Endothelial cell of umbilical vein (primary cell): ENCODE measurements at regions not wholly inside any gene's neighbourhood (a gene's known extent, or its start where the extent isn't known, plus 50 kb on each side); places are given as distances from the start of the nearest gene placed in this dataset.
A peak's percentile ranks its signal among the peaks of the same experiment; 100 is the strongest.

Source experiments
- BruUV-seq: library from RNA; stranded (reverse); fragments of 400-500 nt; replicated peaks from 2 replicates; lab custom pipeline; 2021; lab: Mats Ljungman, UMichigan
- CTCF ChIA-PET: fragments of 300-600, 350-600 bp; sonication (Branson Sonifier 250); formaldehyde crosslinking; loops from one replicate; lab custom pipeline; 2021; ENCODE audit warnings: antibody characterized with exemption, inconsistent platforms; lab: Charles Lee
- POLR2A ChIA-PET: fragments of 300-600, 350-600 bp; sonication (Branson Sonifier 250); formaldehyde crosslinking; loops from one replicate; lab custom pipeline; 2021; ENCODE audit warnings: antibody characterized with exemption, inconsistent platforms; lab: Charles Lee
- DNase-seq: peaks from one replicate; pipeline ENCODE4 v3.0.0-alpha.2; 2011; ENCODE audit warnings: low read depth, low spot score
- FAIRE-seq: peaks from 2 replicates; lab custom pipeline; 2011; peaks lifted over from hg19 to GRCh38; lab: Jason Lieb, UNC
- H2AFZ ChIP-seq: 2 replicates; pipeline ENCODE4 v1.6.0; 2012; ENCODE audit warnings: low read depth, low read length, control low read depth, inconsistent platforms
- H3K27ac ChIP-seq: 2 replicates; pipeline ENCODE4 v1.5.1; 2011; ENCODE audit warnings: low read depth, mild to moderate bottlenecking, control low read depth, low read length, moderate library complexity; ENCODE audit not compliant: insufficient read depth
- H3K27me3 ChIP-seq, 2 experiments: 2 replicates each; pipeline versions ENCODE4 v1.6.0 to v1.6.1; 2011; ENCODE audit warnings: low read length in 2 of 2, mixed read lengths in 1 of 2; ENCODE audit not compliant: control insufficient read depth in 2 of 2, insufficient read depth in 2 of 2
- H3K36me3 ChIP-seq, 2 experiments: 2 replicates in 1 of 2; 3 replicates in 1 of 2; pipeline ENCODE4 v1.5.1; 2011; ENCODE audit warnings: low read length in 2 of 2, mild to moderate bottlenecking in 1 of 2, moderate library complexity in 1 of 2; ENCODE audit not compliant: control insufficient read depth in 2 of 2, insufficient read depth in 2 of 2; ENCODE audit errors: extremely low read depth in 1 of 2
- H3K4me1 ChIP-seq: 3 replicates; pipeline ENCODE4 v1.5.1; 2011; ENCODE audit warnings: mild to moderate bottlenecking, low read length; ENCODE audit not compliant: control insufficient read depth, insufficient read depth; ENCODE audit errors: extremely low read depth
- H3K4me2 ChIP-seq: 2 replicates; pipeline ENCODE4 v1.6.1; 2011; ENCODE audit warnings: low read length, control low read depth, mixed read lengths; ENCODE audit not compliant: insufficient read depth
- H3K4me3 ChIP-seq, 3 experiments: fragments of 200-600 bp in 1 of 3; sonication (generic), shearing (Covaris generic) in 1 of 3; replicated peaks in 1 of 3; 2 replicates each; pipeline ENCODE4 v1.5.1; 2011 to 2016; ENCODE audit warnings: control low read depth in 3 of 3, low read length in 3 of 3, mild to moderate bottlenecking in 2 of 3, inconsistent platforms in 1 of 3, low read depth in 1 of 3, moderate library complexity in 1 of 3; ENCODE audit not compliant: insufficient read depth in 1 of 3
- H3K79me2 ChIP-seq: 2 replicates; pipeline ENCODE4 v1.6.0; 2012; ENCODE audit warnings: low read length, inconsistent platforms; ENCODE audit not compliant: control insufficient read depth, insufficient read depth
- H3K9ac ChIP-seq: replicated peaks from 2 replicates; pipeline ENCODE3; 2011; ENCODE audit warnings: low read length, control low read depth; ENCODE audit not compliant: insufficient read depth; ENCODE audit errors: extremely low read depth
- H3K9me1 ChIP-seq: replicated peaks from 3 replicates; pipeline ENCODE4 v1.6.0; 2011; ENCODE audit warnings: mild to moderate bottlenecking, low read length; ENCODE audit not compliant: control insufficient read depth, insufficient read depth; ENCODE audit errors: extremely low read depth
- H3K9me3 ChIP-seq: replicated peaks from 2 replicates; pipeline ENCODE4 v1.5.1; 2012; ENCODE audit warnings: low read length, inconsistent platforms; ENCODE audit not compliant: control insufficient read depth, insufficient read depth
- H4K20me1 ChIP-seq: replicated peaks from 2 replicates; pipeline ENCODE3; 2011; ENCODE audit warnings: mild to moderate bottlenecking, low read length; ENCODE audit not compliant: control insufficient read depth, insufficient read depth; ENCODE audit errors: extremely low read depth
- CTCF ChIP-seq, 2 donors: IDR thresholded peaks; 1 replicate in 1 of 2; 2 replicates in 1 of 2; pipeline ENCODE4 v1.5.1; 2011; ENCODE audit warnings: low read length in 2 of 2, mild to moderate bottlenecking in 2 of 2, moderate library complexity in 2 of 2, control low read depth in 1 of 2, inconsistent platforms in 1 of 2, low read depth in 1 of 2; ENCODE audit not compliant: insufficient read depth in 1 of 2; ENCODE audit errors: extremely low read depth in 1 of 2
- EZH2 ChIP-seq: IDR thresholded peaks from 2 replicates; pipeline ENCODE4 v1.6.1; 2012; ENCODE audit warnings: borderline replicate concordance, low read depth, mild to moderate bottlenecking, moderate library complexity, low read length, inconsistent platforms; ENCODE audit not compliant: severe bottlenecking
- FOS ChIP-seq: IDR thresholded peaks from 2 replicates; pipeline ENCODE4 v1.6.1; 2011; ENCODE audit warnings: mild to moderate bottlenecking, low read length, moderate library complexity, borderline replicate concordance; ENCODE audit not compliant: insufficient read depth
- JUN ChIP-seq: IDR thresholded peaks from 2 replicates; pipeline ENCODE4 v1.6.1; 2011; ENCODE audit warnings: borderline replicate concordance, low read depth; ENCODE audit not compliant: insufficient read length, insufficient read depth
- MAX ChIP-seq: IDR thresholded peaks from 2 replicates; pipeline ENCODE4 v1.6.1; 2011; ENCODE audit not compliant: insufficient read depth, insufficient read length
- MYC ChIP-seq: IDR thresholded peaks from one replicate; pipeline ENCODE4 v1.6.1; 2011; ENCODE audit warnings: mild to moderate bottlenecking, low read depth, low read length
- POLR2AphosphoS5 ChIP-seq: IDR thresholded peaks from 2 replicates; pipeline ENCODE4 v1.6.1; 2012; ENCODE audit warnings: low read depth, mild to moderate bottlenecking, control low read depth, low read length, moderate library complexity; ENCODE audit not compliant: insufficient read depth
- dilution Hi-C: fragments of 300-500 bp; cut with MboI; formaldehyde crosslinking; loops from one replicate; pipeline ENCODE4 v1.15.0; 2019; ENCODE audit warnings: low sequenced_read_pairs; ENCODE audit not compliant: extremely low pct_ligation_motif_present
- intact Hi-C: fragments of 100-400 bp; cut with micrococcal nuclease; formaldehyde crosslinking; loops from one replicate; pipeline ENCODE4 v1.10.0; 2022

- no TSS peak for BruUV-seq
- H3K79me2 ChIP-seq, result no peaks in the 10 kb centered on the region
- H3K9me1 ChIP-seq, result no peaks in the 10 kb centered on the region
- FAIRE-seq, result peak; percentile 84
- H4K20me1 ChIP-seq, result no peaks in the 10 kb centered on the region
- H3K27me3 ChIP-seq, result no peaks in the 10 kb centered on the region
- peak; percentile 52 for DNase-seq
- H3K4me1 ChIP-seq, result peaks cover 11% of the 10 kb centered on the region
- H2AFZ ChIP-seq, result peak overlapping the region; percentile 63
- TF ChIP-seq CTCF (IDR thresholded peaks at IDR 0.05; ENCODE audit: extremely low read depth in 1 of 2, insufficient read depth in 1 of 2, low read depth in 1 of 2, low read length in 2 of 2) (no peak), MYC (no peak), FOS (peak; percentile 85), JUN (peak; percentile 77)
- no peak overlapping the region for H3K9ac ChIP-seq
- intact Hi-C loops (no loop called here), dilution Hi-C loops (no loop called here)
- H3K36me3 ChIP-seq, result no peaks in the 10 kb centered on the region
- peak overlapping the region; percentile 35 for H3K4me2 ChIP-seq
- CTCF ChIA-PET, result interaction anchor here (0.6 to 1.6 kb wide), 2 partner anchors 11 to 34 kb away, joined by 3 to 4 read pairs; no protein-coding TSS in a partner anchor
- no peak overlapping the region for H3K4me3 ChIP-seq
- no peaks in the 10 kb centered on the region for H3K9me3 ChIP-seq
- POLR2A ChIA-PET, result interaction anchor here (0.7 kb wide), 1 partner anchor 127 kb away, joined by 3 read pairs; no protein-coding TSS in a partner anchor
- peak overlapping the region; percentile 65 for H3K27ac ChIP-seq
Observed at GRCh38 chr1:208919371-208919770, 664.1 kb upstream of the CAMK1G start.

GRCh38 chr1:208921259-208921658 is 662.3 kb upstream of the CAMK1G start:
- dilution Hi-C loops (no loop called here), intact Hi-C loops (no loop called here)
- no TSS peak for BruUV-seq
- Histone ChIP-seq H2AFZ (no peak overlapping the region), H3K9me3 (no peaks in the 10 kb centered on the region), H3K27me3 (no peaks in the 10 kb centered on the region), H3K9me1 (no peaks in the 10 kb centered on the region), H3K79me2 (no peaks in the 10 kb centered on the region), H4K20me1 (no peaks in the 10 kb centered on the region), H3K36me3 (no peaks in the 10 kb centered on the region), H3K4me1 (peaks cover 11% of the 10 kb centered on the region), H3K4me2 (no peak overlapping the region), H3K9ac (no peak overlapping the region), H3K27ac (no peak overlapping the region), H3K4me3 (no peak overlapping the region)
- TF ChIP-seq MAX (no peak), CTCF (IDR thresholded peaks at IDR 0.05; ENCODE audit: extremely low read depth in 1 of 2, insufficient read depth in 1 of 2, low read depth in 1 of 2, low read length in 2 of 2) (no peak), EZH2 (no peak), MYC (no peak), FOS (no peak), POLR2AphosphoS5 (no peak), JUN (no peak)
- FAIRE-seq, result peak; percentile 8
- ChIA-PET CTCF (no interaction called here), POLR2A (no interaction called here)
- DNase-seq, result no peak
